Subcutaneous abdominal adipose tissue (tissue), 5 donors: ENCODE measurements at regions not wholly inside any gene's neighbourhood (a gene's known extent, or its start where the extent isn't known, plus 50 kb on each side); places are given as distances from the start of the nearest gene placed in this dataset.
A peak's percentile ranks its signal among the peaks of the same experiment; 100 is the strongest.

ENCODE experiments used
- H3K27ac ChIP-seq: one replicate; pipeline ENCODE4 v1.7.0; 2013; ENCODE audit warnings: low read depth, mild to moderate bottlenecking, inconsistent platforms, low read length, moderate library complexity
- H3K27me3 ChIP-seq, 5 donors: one replicate each; pipeline ENCODE4 v1.7.0; 2013; ENCODE audit warnings: low read length in 5 of 5, inconsistent platforms in 1 of 5; ENCODE audit not compliant: control insufficient read depth in 5 of 5, insufficient read depth in 4 of 5
- H3K36me3 ChIP-seq, 5 donors: one replicate each; pipeline ENCODE4 v1.7.0; 2013; ENCODE audit warnings: low read length in 5 of 5; ENCODE audit not compliant: control insufficient read depth in 5 of 5, insufficient read depth in 5 of 5
- H3K4me1 ChIP-seq, 5 donors: one replicate each; pipeline ENCODE4 v1.7.0; 2013; ENCODE audit warnings: low read length in 5 of 5, mild to moderate bottlenecking in 3 of 5, moderate library complexity in 1 of 5; ENCODE audit not compliant: control insufficient read depth in 5 of 5, insufficient read depth in 5 of 5
- H3K4me3 ChIP-seq, 5 donors: one replicate each; pipeline ENCODE4 v1.7.0; 2013; ENCODE audit warnings: low read length in 5 of 5, low read depth in 1 of 5
- H3K9ac ChIP-seq, 5 donors: one replicate each; pipeline ENCODE4 v1.7.0; 2013; ENCODE audit warnings: low read length in 5 of 5, mild to moderate bottlenecking in 4 of 5, moderate library complexity in 3 of 5
- H3K9me3 ChIP-seq, 5 donors: one replicate each; pipeline ENCODE4 v1.7.0; 2013; ENCODE audit warnings: low read length in 5 of 5; ENCODE audit not compliant: control insufficient read depth in 5 of 5
- donor health status: healthy.
- donor health status: healthy.
- donor health status: healthy.
- donor health status: healthy.
- donor health status: healthy.

DNA sequence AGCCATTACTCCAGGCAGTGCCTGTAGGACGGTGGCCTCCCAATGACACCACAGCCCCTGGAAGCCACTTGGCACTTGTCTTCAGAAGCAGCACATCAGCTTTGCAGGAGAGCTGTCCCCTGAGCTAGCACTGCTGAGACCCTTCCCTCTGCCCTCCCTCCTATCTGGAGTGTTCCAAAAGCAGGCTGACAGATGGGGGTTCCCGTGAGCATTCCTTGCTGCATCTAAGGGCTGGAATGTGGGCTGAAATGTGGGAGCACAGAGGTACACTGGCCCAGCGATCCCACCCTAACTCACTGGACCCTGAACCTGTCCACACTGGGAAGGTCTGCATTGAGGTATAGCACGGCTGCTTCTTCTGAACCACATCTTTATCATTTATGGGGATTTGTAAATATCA, 230.1 kb downstream of the ANAPC1 start:
- H3K4me1 ChIP-seq = peaks cover 0 to 1% (median under 1%) of the 10 kb centered on the region in 5 donors

DNA sequence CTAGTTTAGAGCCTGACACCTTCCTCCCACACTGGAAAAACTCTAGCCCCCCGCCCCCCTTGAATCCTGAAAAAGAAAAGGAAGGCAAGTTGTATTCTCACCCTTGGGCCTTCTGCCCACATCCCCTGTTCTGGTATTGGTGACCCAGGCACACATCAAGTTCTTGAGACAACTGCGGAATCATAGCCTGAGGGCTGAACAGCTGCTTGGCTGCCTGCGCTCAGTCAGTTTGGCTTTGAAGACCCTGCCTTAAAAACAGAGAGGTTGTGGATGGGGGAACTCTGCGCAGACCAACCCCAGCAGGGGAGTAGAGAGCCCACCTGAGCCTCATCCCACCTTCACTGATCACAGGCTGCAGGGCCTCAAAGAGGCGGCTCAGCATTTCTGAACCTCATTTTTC, 229.2 kb downstream of the ANAPC1 start:
- peaks cover 0 to 4% (median 0%) of the 10 kb centered on the region in 5 donors for H3K9me3 ChIP-seq
- no peak overlapping the region for H3K9ac ChIP-seq
- no peaks in the 10 kb centered on the region for H3K27me3 ChIP-seq
- H3K4me3 ChIP-seq = no peak overlapping the region
- no peaks in the 10 kb centered on the region for H3K36me3 ChIP-seq
- H3K27ac ChIP-seq = no peak overlapping the region
- H3K4me1 ChIP-seq = peaks cover 6 to 10% (median 9%) of the 10 kb centered on the region in 5 donors

More for the DNA sequence above, 230.1 kb downstream of the ANAPC1 start:
- H3K27me3 ChIP-seq = no peaks in the 10 kb centered on the region
- H3K9ac ChIP-seq = no peak overlapping the region
- H3K4me3 ChIP-seq = no peak overlapping the region
- peaks cover 0 to 4% (median 0%) of the 10 kb centered on the region in 5 donors for H3K9me3 ChIP-seq
- H3K27ac ChIP-seq = no peak overlapping the region
- no peaks in the 10 kb centered on the region for H3K36me3 ChIP-seq

- Histone ChIP-seq H3K9ac (no peak overlapping the region), H3K9me3 (peaks cover 0 to 4% (median 0%) of the 10 kb centered on the region in 5 donors), H3K36me3 (no peaks in the 10 kb centered on the region), H3K4me1 (peaks cover 9 to 18% (median 16%) of the 10 kb centered on the region in 5 donors), H3K27me3 (no peaks in the 10 kb centered on the region), H3K4me3 (no peak overlapping the region), H3K27ac (no peak overlapping the region)
Observed at GRCh38 chr2:111656436-111656835, 227.6 kb downstream of the ANAPC1 start.

GRCh38 chr2:111656894-111657293, 227.1 kb downstream of the ANAPC1 start:
- Histone ChIP-seq H3K4me3 (no peak overlapping the region), H3K9ac (no peak overlapping the region), H3K27me3 (no peaks in the 10 kb centered on the region), H3K9me3 (peaks cover 0 to 1% (median 0%) of the 10 kb centered on the region in 5 donors), H3K4me1 (peaks cover 9 to 20% (median 17%) of the 10 kb centered on the region in 5 donors), H3K36me3 (no peaks in the 10 kb centered on the region), H3K27ac (no peak overlapping the region)

GRCh38 chr2:111657351-111657975, 226.5 kb downstream of the ANAPC1 start:
- Histone ChIP-seq H3K4me1 (peaks cover 9 to 24% (median 20%) of the 10 kb centered on the region in 5 donors), H3K27me3 (no peaks in the 10 kb centered on the region), H3K27ac (no peak overlapping the region), H3K9me3 (no peaks in the 10 kb centered on the region), H3K36me3 (no peaks in the 10 kb centered on the region), H3K9ac (no peak overlapping the region), H3K4me3 (no peak overlapping the region)

- H3K9ac ChIP-seq = peak overlapping the region in 1 of 5 donors; percentile 26
- H3K27me3 ChIP-seq = peaks cover 0 to 4% (median 0%) of the 10 kb centered on the region in 5 donors
- no peaks in the 10 kb centered on the region for H3K9me3 ChIP-seq
- H3K27ac ChIP-seq = peak overlapping the region; percentile 79
- no peaks in the 10 kb centered on the region for H3K36me3 ChIP-seq
- H3K4me3 ChIP-seq = peak overlapping the region in 1 of 5 donors; percentile 23
- H3K4me1 ChIP-seq = peaks cover 11 to 33% (median 29%) of the 10 kb centered on the region in 5 donors
Observed at GRCh38 chr2:111659361-111660333, 224.3 kb downstream of the ANAPC1 start.

DNA sequence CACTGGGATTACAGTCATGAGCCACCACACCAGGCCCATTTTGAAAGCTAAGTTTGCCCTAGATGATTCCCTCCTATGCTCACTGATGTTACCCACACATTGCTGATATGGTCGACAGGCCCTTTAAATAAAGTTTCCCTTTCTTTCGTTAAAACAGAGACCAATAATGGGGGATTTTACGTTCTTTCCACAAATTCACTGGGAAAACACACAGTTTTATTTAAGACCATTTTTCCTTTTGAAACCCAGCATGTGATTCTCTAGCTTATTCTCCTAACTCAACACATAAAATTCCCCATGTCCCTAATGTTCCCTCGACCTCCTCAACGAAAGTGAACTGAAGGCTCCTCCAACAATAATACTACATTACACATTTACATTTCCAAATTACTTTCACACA, 223.2 kb downstream of the ANAPC1 start:
- no peaks in the 10 kb centered on the region for H3K9me3 ChIP-seq
- peaks cover 11 to 33% (median 29%) of the 10 kb centered on the region in 5 donors for H3K4me1 ChIP-seq
- no peak overlapping the region for H3K4me3 ChIP-seq
- no peak overlapping the region for H3K9ac ChIP-seq
- no peaks in the 10 kb centered on the region for H3K36me3 ChIP-seq
- no peak overlapping the region for H3K27ac ChIP-seq
- H3K27me3 ChIP-seq = peaks cover 0 to 4% (median 0%) of the 10 kb centered on the region in 5 donors

GRCh38 chr2:111661286-111661940, 222.6 kb downstream of the ANAPC1 start:
- no peak overlapping the region for H3K9ac ChIP-seq
- no peak overlapping the region for H3K4me3 ChIP-seq
- H3K27ac ChIP-seq = peak overlapping the region; percentile 17
- no peaks in the 10 kb centered on the region for H3K36me3 ChIP-seq
- peaks cover 0 to 4% (median 0%) of the 10 kb centered on the region in 5 donors for H3K27me3 ChIP-seq
- peaks cover 11 to 33% (median 29%) of the 10 kb centered on the region in 5 donors for H3K4me1 ChIP-seq
- no peaks in the 10 kb centered on the region for H3K9me3 ChIP-seq

DNA sequence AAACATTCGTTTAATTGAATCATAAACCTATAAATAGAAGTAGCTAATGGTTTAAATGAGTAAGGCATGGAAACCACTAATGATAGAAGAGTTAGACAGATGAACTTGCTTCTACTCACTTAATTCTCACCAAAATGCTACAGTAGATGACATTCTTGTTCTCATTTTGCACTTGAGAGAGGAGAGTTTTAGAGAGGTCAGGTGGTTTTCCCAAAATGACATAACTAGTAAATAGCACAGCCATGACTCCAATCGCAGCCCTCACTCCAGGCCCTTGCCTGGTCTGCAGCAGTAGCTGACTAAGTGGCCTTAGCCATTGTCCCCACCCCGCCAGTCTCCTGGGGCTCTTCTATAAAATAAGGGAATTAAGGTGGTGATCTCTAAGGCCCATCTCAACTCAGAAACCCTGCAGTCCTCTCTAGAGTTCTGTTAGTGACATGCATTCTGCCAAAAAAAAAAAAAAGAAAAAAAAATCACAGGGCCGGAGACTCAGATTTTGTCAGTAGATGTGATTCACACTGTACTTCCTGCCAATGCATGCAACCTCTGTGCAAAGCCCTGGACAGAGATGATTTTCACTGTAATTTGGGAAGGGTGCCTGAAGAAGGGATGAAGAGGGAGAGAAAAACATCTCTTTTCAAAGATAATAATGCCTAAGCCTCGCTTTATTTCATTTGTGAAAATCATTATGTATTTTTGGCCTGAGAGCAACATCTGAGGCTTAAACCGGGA, 221.8 kb downstream of the ANAPC1 start:
- Histone ChIP-seq H3K4me1 (peaks cover 11 to 33% (median 29%) of the 10 kb centered on the region in 5 donors), H3K9me3 (no peaks in the 10 kb centered on the region), H3K36me3 (no peaks in the 10 kb centered on the region), H3K27me3 (peaks cover 0 to 4% (median 0%) of the 10 kb centered on the region in 5 donors), H3K27ac (peak overlapping the region; percentile 17), H3K9ac (no peak overlapping the region), H3K4me3 (no peak overlapping the region)
